ENCODE measurements at regions not wholly inside any gene's neighbourhood (a gene's known extent, or its start where the extent isn't known, plus 50 kb on each side); places are given as distances from the start of the nearest gene placed in this dataset.

GRCh38 chr4:58515226-58515625 lies 1405.0 kb upstream of the IGFBP7 start:
- TF ChIP-seq TCF4 (CRISPR knock-in tag; IDR thresholded peaks at IDR 0.05; ENCODE audit: borderline replicate concordance): no peak
- no peak for TF ChIP-seq PATZ1 (CRISPR knock-in tag; IDR thresholded peaks at IDR 0.05; ENCODE audit: borderline replicate concordance)
- no peak for TF ChIP-seq ESRRG (CRISPR knock-in tag; IDR thresholded peaks at IDR 0.05)
- TF ChIP-seq, protein P1, sequence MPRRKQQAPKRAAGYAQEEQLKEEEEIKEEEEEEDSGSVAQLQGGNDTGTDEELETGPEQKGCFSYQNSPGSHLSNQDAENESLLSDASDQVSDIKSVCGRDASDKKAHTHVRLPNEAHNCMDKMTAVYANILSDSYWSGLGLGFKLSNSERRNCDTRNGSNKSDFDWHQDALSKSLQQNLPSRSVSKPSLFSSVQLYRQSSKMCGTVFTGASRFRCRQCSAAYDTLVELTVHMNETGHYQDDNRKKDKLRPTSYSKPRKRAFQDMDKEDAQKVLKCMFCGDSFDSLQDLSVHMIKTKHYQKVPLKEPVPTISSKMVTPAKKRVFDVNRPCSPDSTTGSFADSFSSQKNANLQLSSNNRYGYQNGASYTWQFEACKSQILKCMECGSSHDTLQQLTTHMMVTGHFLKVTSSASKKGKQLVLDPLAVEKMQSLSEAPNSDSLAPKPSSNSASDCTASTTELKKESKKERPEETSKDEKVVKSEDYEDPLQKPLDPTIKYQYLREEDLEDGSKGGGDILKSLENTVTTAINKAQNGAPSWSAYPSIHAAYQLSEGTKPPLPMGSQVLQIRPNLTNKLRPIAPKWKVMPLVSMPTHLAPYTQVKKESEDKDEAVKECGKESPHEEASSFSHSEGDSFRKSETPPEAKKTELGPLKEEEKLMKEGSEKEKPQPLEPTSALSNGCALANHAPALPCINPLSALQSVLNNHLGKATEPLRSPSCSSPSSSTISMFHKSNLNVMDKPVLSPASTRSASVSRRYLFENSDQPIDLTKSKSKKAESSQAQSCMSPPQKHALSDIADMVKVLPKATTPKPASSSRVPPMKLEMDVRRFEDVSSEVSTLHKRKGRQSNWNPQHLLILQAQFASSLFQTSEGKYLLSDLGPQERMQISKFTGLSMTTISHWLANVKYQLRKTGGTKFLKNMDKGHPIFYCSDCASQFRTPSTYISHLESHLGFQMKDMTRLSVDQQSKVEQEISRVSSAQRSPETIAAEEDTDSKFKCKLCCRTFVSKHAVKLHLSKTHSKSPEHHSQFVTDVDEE (CRISPR knock-in tag; IDR thresholded peaks at IDR 0.05): no peak
- TF ChIP-seq ISL1 (CRISPR knock-in tag; IDR thresholded peaks at IDR 0.05): no peak
- TF ChIP-seq ZNF70 (CRISPR knock-in tag; IDR thresholded peaks at IDR 0.05): no peak
- no peak for TF ChIP-seq ZFP30 (CRISPR knock-in tag; IDR thresholded peaks at IDR 0.05)
- ATAC-seq: no peak

DNA sequence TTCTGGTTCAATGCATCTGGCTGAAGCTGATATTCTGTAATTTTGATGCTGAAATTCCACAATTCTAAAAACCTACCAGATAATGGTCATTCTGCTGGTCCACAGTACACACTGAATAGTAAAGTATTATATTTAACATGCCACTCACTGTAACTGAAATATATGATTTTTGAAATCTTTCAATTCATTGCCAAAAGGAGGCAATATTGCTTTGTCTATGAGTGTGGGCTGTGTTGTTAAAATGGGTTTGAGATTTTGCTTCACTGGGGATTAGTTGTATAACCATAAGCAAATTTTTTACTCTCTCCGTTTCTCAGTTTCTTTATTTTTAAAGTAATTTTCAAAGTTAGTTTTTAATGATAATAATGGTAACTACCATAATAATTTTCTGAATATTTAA lies 1404.1 kb upstream of the IGFBP7 start:
- TF ChIP-seq RARB (CRISPR knock-in tag; IDR thresholded peaks at IDR 0.05) (no peak), ZNF8 (CRISPR knock-in tag; IDR thresholded peaks at IDR 0.05) (no peak), CREB5 (CRISPR knock-in tag; IDR thresholded peaks at IDR 0.05; ENCODE audit: low read depth) (no peak)
- no peak for ATAC-seq

- TF ChIP-seq ZFP30 (CRISPR knock-in tag; IDR thresholded peaks at IDR 0.05): no peak
- TF ChIP-seq, protein P1 (CRISPR knock-in tag; IDR thresholded peaks at IDR 0.05): no peak
- no peak for TF ChIP-seq CREB5 (CRISPR knock-in tag; IDR thresholded peaks at IDR 0.05; ENCODE audit: low read depth)
- TF ChIP-seq ZC3H10 (CRISPR knock-in tag; IDR thresholded peaks at IDR 0.05): no peak
- no peak for TF ChIP-seq TCF4 (CRISPR knock-in tag; IDR thresholded peaks at IDR 0.05; ENCODE audit: borderline replicate concordance)
- no peak for TF ChIP-seq ZNF565 (CRISPR knock-in tag; conservative IDR thresholded peaks at IDR 0.05; ENCODE audit: low read depth)
- TF ChIP-seq GLIS3 (CRISPR knock-in tag; IDR thresholded peaks at IDR 0.05): no peak
- TF ChIP-seq TOX (CRISPR knock-in tag; IDR thresholded peaks at IDR 0.05; ENCODE audit: borderline replicate concordance): no peak
- no peak for TF ChIP-seq BACH2 (CRISPR knock-in tag; IDR thresholded peaks at IDR 0.05; ENCODE audit: borderline replicate concordance)
- no peak for TF ChIP-seq ZFP3 (CRISPR knock-in tag; IDR thresholded peaks at IDR 0.05)
- TF ChIP-seq CSDC2 (CRISPR knock-in tag; IDR thresholded peaks at IDR 0.05): no peak
- no peak for TF ChIP-seq RARB (CRISPR knock-in tag; IDR thresholded peaks at IDR 0.05)
- TF ChIP-seq ZNF8 (CRISPR knock-in tag; IDR thresholded peaks at IDR 0.05): no peak
- TF ChIP-seq POU6F1 (CRISPR knock-in tag; IDR thresholded peaks at IDR 0.05; ENCODE audit: borderline replicate concordance, low read depth): no peak
- TF ChIP-seq PPARA (CRISPR knock-in tag; IDR thresholded peaks at IDR 0.05; ENCODE audit: borderline replicate concordance): no peak
- no peak for ATAC-seq
These were observed 1400.5 kb upstream of the IGFBP7 start for GRCh38 chr4:58510652-58511051.

All from SK-N-SH treated with all-trans-retinoic acid at 6 μM for 48 hours (cell line).